GM18517 (cell line): ENCODE measurements at regions not wholly inside any gene's neighbourhood (a gene's known extent, or its start where the extent isn't known, plus 50 kb on each side); places are given as distances from the start of the nearest gene placed in this dataset.

Experiments used
- ATAC-seq: cut with Tn5 transposase; IDR thresholded peaks from one replicate; pipeline ENCODE4 v1.9.1; 2021; ENCODE audit warnings: mild to moderate bottlenecking, moderate library complexity; ENCODE audit not compliant: unreplicated experiment

DNA sequence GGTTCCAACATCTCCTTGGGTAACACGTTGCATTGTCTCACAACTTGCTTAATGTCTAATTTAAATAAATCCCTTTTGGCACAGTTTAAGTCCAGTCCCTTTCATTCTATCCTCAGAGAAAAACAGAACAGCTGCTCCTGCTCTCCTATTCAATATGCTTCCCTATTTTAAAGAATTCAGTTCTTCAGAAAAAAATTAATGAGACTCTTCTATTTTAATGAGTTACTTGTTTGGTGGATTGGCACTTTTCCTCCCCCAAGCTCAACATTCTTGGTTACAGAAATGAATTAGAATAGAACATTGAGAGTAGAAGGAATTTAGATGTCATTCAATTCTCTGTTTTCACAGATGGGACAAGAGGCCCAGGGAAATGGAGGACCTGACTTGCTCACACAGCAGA, 116.9 kb upstream of the ATP8B1 start:
- no peak for ATAC-seq

DNA sequence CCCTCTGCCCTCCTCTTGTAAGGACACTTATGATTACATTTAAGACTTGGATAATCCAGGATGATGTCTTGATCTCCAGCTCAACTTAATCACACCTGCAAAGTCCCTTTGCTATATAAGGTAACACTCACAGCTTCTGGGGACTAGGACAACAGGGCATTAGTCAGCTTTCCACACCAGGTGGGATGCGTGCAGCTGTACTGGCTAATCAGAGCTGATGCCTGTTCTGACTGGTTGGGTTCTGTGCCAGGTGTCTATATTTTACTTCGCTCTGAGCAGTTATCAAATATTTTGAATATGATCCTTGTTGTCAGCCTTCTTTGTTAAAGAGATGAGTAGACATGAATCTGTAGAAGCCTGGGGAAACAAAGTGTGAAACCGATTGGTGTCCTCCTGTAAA, 115.5 kb upstream of the ATP8B1 start:
- no peak for ATAC-seq

DNA sequence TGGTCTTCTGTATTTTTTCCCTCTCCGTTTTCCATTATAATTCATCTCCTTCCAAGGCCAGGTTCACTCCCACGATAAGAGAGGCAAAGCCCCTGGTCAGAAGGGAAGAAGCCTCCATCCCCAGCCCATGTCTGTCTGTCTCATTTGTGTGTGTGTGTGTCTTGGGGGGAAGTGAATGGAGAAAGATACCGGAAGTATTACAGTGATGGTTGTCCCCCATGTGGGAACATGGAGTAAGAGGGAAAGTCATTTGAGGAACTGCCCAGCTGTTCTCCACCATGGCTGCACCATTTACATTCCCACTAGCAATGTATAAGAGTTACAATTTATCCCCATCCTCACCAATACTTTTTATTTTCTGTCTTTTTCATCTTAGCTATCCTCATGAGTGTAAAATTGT, 113.6 kb upstream of the ATP8B1 start:
- ATAC-seq = no peak

DNA sequence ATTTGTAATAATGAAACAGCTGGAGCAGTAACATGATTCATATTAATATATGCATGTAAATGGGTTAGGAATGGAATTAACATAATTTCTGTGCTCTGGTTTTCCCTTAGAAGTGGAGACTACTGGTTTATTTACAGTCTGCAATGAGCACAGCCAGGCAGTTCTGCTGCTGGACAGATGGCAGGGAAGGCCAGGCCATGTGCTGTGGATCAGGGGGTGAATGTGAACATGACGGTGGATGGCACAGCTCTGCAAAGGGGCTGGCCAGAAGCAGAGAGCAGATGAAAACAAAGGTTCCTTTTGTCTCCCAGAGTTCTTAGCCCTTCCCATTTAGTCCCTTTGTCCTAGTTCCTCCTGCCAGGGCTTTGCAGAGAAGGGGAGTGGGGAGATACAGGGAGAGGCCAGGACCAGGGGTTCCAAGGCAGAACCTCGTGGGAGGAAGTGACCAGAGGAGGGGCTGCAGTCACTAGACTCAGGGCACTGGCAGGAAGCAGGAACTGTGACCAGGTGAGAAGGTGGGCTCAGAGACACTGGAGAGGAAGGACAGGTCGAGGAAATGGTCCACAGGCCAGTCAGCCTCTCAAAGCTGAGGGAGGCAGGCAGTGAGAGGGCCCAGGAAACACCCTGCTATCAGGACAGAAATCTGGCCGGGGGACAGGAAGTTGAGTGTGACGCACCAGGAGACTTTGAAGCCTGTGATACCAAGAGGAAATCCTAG, 112.9 kb upstream of the ATP8B1 start:
- ATAC-seq = no peak

DNA sequence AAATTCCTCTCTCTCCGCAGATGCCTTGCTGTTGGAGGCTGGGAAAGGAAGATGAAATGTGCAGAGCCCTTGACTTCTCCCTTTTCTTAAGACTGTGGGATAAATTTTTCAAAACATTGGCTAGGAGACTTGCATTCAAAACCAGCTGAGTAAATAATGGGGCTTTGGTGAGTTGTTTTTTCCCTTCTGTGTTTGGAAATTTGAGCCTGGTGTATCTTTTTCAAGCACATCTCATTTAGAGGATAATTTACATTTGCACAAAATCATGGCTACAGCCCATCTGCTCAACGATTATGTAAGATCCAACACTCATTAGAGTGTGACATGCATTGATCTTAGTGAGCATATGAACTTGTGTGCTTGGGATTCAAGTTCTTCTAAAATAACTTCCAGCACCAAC, 112.1 kb upstream of the ATP8B1 start:
- ATAC-seq = no peak

DNA sequence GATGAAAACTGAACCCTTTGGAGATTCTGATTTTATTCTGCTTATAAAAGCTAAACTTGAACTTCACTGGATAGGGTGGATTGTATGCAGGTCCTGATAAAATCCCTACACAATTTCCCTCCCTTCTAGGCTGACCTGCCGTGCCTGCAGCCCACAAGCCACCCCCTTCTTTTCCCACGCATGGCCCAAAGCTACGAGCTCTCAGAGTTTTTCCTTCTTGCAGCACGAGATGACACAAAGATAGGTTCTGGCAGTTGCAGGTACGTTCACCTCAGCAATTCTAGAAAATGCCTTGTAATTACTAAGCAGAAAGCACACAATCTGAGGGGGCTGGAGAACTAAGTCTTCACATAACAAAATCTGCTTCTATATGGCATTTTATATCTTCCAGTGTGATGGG, 110.6 kb upstream of the ATP8B1 start:
- no peak for ATAC-seq

DNA sequence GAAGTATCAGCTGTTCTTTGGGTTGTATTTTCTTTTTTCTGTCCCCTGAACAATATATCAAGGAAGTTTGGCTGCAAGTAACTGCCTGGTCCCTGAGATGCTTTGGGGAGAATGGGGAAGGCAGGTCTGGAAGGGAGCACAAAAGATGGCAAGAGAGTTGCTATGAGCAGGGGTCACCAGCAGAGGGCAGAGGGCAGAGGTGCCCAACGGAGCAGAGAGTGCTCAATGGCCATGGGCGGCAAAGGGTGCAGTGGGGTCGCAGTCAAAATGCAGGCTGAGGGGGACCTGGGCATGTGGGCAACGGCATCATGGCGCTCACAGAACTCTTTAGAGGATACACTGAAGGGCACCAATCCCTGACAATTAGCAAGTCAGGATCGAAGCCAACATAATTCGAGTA, 107.7 kb upstream of the ATP8B1 start:
- ATAC-seq = no peak

DNA sequence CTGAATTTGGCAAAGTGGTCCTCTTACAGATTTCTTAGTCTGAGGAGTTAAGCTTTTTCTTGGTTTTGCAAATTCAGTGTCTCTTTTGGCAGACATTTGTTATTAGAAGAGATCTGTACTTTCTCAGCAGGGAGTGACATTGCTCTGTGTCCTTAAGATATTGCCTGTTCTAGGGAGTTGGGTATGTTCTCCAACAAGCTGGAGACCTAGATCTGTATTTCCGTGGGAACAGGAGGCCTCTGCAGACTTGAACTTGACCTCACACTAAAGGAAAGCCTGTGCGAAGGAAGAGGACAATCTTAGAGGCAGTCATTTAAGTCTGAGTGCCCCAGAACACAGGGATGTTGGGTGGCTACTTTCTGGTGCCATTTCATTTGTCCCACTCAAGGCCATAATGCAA, 107.0 kb upstream of the ATP8B1 start:
- no peak for ATAC-seq

DNA sequence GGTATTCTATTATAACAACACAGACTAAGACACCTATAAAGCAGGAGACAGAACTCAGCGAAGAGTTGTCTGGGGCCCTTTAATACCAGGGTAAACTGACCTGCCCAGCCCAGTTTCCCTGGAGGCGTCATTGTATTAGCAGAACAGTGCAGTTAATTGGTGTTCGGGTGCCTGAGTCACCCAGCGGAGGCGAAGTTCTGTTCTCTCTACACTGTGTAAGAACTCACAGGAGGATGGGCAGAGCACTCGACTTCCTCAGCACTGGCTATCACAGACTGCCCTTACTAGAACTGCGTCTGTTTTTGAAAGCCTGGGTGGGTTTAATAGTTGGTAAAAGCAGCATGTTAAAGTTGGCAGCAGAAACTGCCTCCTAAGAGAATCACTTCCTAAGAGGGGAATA, 106.5 kb upstream of the ATP8B1 start:
- ATAC-seq = no peak

DNA sequence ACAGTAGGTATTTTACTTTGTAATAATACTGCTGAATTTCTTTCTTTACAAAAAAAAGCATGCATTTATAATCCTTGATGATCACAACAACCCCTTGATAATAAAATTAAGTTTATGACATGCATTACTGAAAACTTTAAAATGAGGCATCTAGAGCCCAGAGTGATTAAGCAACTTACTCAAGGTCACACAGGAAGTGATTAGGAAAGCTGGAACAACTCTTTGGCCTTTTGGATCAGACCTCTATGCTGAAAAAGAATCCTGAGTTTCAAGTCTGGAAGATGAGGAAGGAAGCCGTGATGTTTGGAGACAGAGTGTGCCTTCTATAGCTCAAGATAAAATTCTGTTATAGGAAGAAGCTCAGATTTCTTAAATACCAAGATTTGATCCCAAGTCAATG, 105.0 kb upstream of the ATP8B1 start:
- no peak for ATAC-seq

DNA sequence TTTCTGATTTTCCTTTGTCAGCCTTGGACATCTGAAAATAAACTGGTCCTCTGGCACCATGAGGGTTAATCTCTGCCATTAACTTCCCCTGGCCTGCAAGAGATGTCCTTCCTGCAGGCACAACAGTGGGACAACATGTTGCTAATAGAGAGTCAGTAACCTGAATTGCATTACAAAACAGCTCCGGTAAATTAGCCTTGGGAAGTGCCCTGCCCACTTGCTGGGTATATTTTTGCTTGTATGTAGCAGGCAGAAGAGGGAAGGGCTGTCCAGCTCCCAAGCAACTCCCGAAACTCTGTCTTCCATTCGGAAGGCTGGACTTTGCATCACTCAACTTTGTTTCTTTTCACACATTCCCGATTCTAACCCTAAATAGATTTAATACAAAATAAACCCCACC, 104.4 kb upstream of the ATP8B1 start:
- ATAC-seq = no peak

DNA sequence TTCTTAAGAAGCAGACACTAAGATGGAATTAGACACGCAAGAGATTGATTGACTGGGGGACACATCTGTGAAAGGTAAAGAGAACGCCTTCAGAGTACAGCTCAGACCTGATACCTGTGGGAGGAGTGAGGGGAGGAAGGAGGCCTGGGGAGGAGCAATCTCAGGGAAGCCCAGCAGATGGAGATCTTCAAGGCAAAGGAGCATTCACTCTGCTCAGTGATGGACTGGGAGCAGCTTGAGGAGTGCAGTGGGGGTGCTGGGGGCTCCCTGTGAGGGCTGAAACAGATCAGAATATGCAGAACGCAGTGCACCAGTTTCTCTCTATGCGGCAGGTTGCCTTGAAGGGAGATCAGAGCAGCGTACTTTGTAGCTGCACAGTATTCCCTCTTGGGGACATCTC, 103.7 kb upstream of the ATP8B1 start:
- no peak for ATAC-seq

DNA sequence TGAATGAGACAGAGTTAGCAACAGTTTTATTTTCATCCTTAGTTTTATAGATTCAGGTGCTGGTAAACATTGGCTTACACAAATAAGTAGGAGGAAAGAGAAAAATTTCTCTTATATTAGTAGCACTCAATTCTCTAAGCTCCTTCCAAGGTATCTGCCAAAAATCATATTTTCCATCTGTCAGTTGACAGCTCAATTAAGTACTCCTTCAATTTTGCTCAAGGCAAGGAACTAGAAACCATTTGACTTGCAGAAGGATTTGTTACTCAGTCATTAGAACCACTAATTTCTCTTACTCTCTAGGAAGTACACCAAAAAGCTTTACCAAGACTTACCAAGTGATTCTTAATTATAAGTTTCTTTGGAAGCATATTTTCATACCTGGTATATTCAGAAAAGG, 101.4 kb upstream of the ATP8B1 start:
- ATAC-seq = no peak

DNA sequence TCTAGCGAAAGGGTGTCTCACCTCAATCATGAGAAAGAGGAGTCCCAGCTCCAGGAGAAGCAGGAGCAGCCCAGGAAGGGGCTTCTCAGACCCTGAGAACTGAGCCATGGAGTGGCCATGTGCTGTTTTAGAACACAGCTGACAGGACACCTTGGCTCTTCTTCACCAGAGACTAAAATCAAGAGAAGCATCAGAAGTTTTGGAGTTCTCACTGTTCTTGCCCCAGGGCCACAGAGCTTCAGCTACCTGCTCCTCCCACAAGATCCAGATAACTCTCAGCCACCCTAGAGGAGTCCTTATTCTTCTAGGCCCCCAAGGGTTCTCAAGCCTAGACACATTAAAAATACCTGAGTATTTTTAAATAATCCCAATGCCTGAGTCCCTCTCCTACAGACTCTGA, 99.6 kb upstream of the ATP8B1 start:
- ATAC-seq = no peak

DNA sequence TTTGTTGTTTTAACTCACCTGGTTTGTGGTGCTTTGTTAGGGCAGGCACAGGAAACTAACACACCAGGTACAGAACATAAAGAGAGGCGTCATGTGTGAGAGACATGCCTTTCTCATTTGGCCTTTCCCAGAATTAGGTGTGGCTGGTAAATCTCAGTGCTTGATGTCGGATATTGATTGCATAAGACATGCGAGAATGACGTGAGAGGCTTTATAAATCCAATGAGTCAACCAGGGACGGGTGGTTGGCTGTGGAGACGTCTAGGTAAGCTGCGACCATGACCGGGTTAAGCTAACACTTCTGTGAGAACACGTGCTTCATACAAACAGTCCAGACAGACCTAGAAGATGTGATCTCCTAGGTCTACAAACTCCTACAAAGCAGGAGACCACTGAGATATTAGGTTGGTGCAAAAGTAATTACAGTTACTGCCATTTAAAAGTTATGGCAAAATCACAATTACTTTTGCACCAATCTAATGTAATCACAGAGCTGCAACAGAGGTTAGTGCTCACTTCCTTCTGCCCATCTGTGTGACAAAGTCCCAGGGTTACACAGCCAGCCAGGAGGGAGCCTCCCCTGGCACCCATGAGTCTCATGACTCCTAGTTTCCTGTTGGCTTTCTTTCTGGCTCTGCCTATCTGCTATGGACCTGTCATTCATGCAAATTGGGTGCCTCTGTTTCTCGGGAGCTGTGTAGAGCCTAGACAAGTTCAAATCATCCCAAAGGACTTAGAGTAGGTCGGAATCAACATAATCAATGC, 98.9 kb upstream of the ATP8B1 start:
- no peak for ATAC-seq

DNA sequence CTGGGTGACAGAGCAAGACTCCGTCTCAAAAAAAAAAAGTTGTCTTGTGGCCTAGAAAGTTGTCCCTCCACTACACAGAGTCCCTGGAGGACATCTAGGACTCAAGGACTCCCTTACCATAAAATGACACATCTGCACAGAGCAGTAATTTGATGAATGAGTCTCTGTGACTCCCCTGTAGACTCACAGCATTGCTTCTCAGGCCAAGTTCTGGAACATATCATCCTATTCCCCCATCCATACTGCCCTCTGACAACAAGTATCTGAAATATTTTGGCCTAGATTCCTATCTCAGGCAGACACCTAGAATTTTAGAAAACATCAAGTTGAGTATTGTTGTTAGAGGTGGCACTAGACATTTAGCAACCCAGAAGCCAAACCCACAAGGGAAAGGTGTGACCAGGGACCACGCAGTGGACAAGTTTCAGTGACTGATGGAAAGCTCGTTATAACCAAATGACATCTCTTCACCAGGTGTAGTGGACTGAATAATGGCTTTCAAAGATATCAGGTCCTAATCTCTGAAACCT, 97.9 kb upstream of the ATP8B1 start:
- ATAC-seq = no peak

DNA sequence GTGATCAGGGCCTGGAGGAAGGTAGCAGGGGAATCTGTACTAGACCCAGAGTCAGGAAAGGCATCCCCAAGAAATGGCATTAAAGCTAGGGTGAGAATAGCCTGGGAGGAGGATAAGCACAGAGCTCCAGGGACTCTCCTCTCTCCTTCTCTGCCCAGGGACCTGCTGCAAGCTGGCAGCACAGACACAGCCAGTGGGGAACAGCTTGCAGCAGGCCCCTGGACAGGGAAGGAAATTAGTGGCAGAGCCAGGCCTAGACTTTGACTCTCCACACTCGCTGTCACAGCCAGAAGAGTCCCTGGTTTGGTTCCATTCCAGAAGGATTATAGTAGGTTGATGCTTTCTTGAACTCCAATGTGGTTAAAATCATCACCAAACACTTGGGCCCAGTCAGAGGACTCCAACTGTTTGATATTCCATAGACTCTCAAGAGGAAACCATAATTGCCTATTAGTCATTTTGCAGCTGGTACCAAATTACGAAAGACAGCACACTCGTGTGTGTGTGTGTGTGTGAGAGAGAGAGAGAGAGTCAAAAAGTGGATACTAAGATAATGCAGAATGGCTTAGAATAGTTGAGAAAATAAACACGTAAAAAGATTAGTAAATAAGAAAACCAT, 95.5 kb upstream of the ATP8B1 start:
- ATAC-seq = no peak

DNA sequence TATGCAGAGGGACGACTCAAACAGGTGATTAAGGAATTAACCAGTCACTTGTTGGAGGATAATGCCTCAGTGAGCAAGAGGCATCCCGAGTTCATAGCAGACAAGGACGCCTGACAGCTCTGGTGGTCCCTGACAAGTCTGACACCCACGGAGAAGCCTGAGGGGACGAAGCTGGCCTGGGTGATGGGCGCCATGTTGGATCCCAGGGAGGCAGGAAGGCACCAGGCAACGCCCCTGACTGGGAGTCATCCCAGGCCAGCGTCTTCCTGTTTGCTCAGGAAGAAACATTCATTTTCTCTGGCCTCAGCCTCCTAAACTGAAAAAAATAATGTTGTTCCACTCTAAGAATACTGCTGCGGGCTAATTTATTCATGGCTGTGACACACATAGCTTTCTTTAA, 92.1 kb upstream of the ATP8B1 start:
- ATAC-seq = no peak

DNA sequence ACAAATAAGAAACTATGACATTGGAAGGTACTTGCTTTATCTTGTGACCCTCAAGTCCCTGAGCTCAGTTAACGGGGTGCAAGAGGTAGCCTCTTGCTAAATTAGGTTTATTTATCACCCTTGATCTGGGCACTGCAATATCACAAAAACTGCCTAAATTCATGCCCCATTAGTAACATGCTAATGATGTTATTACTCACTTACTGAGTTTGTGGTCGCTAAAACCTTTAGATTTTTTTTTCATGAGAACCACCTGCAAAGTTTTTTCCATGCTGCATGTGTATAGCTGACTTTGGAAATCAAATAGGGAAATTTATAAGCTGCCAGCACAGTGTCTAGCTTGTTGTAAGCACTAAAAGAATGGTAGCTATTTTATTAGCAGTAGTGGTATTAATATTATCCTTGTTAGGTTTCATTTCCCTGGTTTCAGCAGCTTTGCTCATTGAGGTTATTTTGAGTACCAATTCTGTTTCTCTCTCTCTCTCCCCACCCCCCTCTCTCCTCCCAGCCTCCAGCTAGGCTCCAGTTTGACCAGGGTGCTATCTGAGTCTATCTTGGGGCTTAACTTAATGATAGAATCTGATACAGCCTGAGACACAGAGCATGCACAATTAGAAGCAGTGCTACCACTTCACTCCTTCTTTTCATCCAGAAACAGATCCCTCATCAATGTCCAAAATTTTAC, 88.7 kb upstream of the ATP8B1 start:
- no peak for ATAC-seq

DNA sequence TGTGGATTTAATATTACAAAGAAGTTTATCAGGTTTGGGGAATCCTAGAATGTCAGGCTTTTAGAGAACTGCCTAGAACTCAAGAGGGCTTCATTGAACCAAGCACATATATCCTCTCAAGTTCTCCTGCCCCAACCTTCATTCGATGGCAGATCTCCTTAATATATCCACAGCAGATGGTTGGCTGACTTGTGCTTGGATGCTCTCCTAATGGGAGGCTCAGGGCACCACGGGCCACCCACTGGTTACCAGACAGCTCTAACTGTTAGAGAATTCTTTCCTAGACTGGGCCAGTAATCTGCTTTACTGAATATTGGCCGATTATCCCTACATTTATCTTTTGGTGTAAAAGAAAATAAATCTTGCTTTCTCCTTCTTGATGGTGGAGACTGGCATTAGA, 87.2 kb upstream of the ATP8B1 start:
- no peak for ATAC-seq

DNA sequence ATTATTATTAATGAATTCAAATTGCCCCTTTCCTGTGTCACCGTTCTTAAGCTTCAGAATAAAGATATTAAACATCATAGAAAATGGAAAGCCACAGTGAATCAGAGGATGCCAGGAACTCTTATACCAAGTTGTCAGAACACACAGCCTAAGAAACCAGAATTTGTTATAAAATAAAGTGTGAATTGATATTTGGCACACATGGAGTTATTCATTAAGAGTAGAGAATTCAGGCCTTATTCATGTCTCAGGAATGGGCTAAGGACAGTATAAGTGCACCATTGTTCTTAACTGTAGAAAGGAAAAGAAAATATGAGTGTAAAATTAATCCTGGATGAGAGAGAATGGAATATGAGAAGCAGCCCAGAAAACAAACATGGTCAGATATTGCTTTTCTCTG, 86.7 kb upstream of the ATP8B1 start:
- ATAC-seq = no peak
